Esophagus muscularis mucosa (tissue), 4 donors: ENCODE measurements at regions not wholly inside any gene's neighbourhood (a gene's known extent, or its start where the extent isn't known, plus 50 kb on each side); places are given as distances from the start of the nearest gene placed in this dataset.

ENCODE experiments used
- DNase-seq: peaks from one replicate; pipeline ENCODE4 v3.0.0-alpha.2; 2017; ENCODE audit errors: extremely low spot score
- H3K27ac ChIP-seq, 4 donors: fragments of 200-600 bp; sonication (generic); replicated peaks in 1 of 4; 1 replicate in 3 of 4; 2 replicates in 1 of 4; pipeline ENCODE4 v1.5.1; 2016 to 2019; ENCODE audit warnings: mild to moderate bottlenecking in 1 of 4
- H3K27me3 ChIP-seq, 4 donors: fragments of 200-600 bp; sonication (generic); one replicate each; pipeline versions ENCODE4 v1.5.1 to v1.6.0; 2016 to 2019
- H3K36me3 ChIP-seq, 4 donors: fragments of 200-600 bp; sonication (generic); one replicate each; pipeline ENCODE4 v1.5.1; 2016 to 2019
- H3K4me1 ChIP-seq, 4 donors: fragments of 200-600 bp; sonication (generic); one replicate each; pipeline ENCODE4 v1.5.1; 2016 to 2019
- H3K4me3 ChIP-seq, 4 donors: fragments of 200-600 bp; sonication (generic); 1 replicate in 2 of 4; 2 replicates in 2 of 4; pipeline ENCODE4 v1.5.1; 2016 to 2019; ENCODE audit warnings: mild to moderate bottlenecking in 4 of 4, moderate library complexity in 1 of 4
- H3K9me3 ChIP-seq, 4 donors: fragments of 200-600 bp; sonication (generic); 1 replicate in 3 of 4; 2 replicates in 1 of 4; pipeline ENCODE4 v1.5.1; 2016 to 2019
- CTCF ChIP-seq, 3 experiments: fragments of 200-600 bp in 2 of 3; fragments of 450-650 bp in 1 of 3; sonication (generic) in 2 of 3; IDR thresholded peaks; one replicate each; pipeline ENCODE4 v1.5.1; 2017 to 2019; ENCODE audit warnings: antibody characterized with exemption in 3 of 3, mild to moderate bottlenecking in 2 of 3, moderate library complexity in 1 of 3
- EP300 ChIP-seq: sonication (generic); formaldehyde crosslinking; IDR thresholded peaks from one replicate; pipeline ENCODE4 v1.6.1; 2017; ENCODE audit warnings: antibody characterized with exemption
- POLR2A ChIP-seq: fragments of 450-650 bp; IDR thresholded peaks from one replicate; pipeline ENCODE4 v1.6.1; 2017; ENCODE audit warnings: antibody characterized with exemption, moderate library complexity, mild to moderate bottlenecking, low read depth
- POLR2AphosphoS5 ChIP-seq, 2 donors: sonication (generic); formaldehyde crosslinking; IDR thresholded peaks; one replicate each; pipeline ENCODE4 v1.6.1; 2017; ENCODE audit warnings: antibody characterized with exemption in 2 of 2
- WGBS: methylation state at CpG from one replicate; pipeline ENCODE4 v1.1.5; 2018; 5-methylcytosine and 5-hydroxymethylcytosine counted together
- intact Hi-C: fragments of 100-400 bp; cut with DNase I; formaldehyde crosslinking; loops from one replicate; pipeline ENCODE4 v1.15.1; 2023

GRCh38 chr12:82012176-82012575, 253.0 kb upstream of the PPFIA2 start:
- Histone ChIP-seq H3K27ac (no peak overlapping the region), H3K36me3 (no peaks in the 10 kb centered on the region), H3K27me3 (no peaks in the 10 kb centered on the region), H3K9me3 (no peaks in the 10 kb centered on the region), H3K4me3 (no peak overlapping the region), H3K4me1 (no peaks in the 10 kb centered on the region)
- intact Hi-C loops = no loop called here
- no peak for DNase-seq
- TF ChIP-seq EP300 (no peak), POLR2A (no peak), POLR2AphosphoS5 (IDR thresholded peaks at IDR 0.05) (no peak), CTCF (IDR thresholded peaks at IDR 0.05) (no peak)
- 86% methylated on average over 4 of the region's 4 CpGs for WGBS

GRCh38 chr12:82009524-82009923, 250.4 kb upstream of the PPFIA2 start:
- Histone ChIP-seq H3K4me3 (no peak overlapping the region), H3K36me3 (no peaks in the 10 kb centered on the region), H3K27me3 (no peaks in the 10 kb centered on the region), H3K4me1 (no peaks in the 10 kb centered on the region), H3K27ac (no peak overlapping the region), H3K9me3 (no peaks in the 10 kb centered on the region)
- DNase-seq = no peak
- intact Hi-C loops = no loop called here
- TF ChIP-seq EP300 (no peak), POLR2AphosphoS5 (IDR thresholded peaks at IDR 0.05) (no peak)
- 74% methylated on average over 2 of the region's 2 CpGs for WGBS

- WGBS = 71% methylated on average over 1 of the region's 1 CpG
- no peak for TF ChIP-seq POLR2A
- no peak for TF ChIP-seq EP300
- no peak for TF ChIP-seq POLR2AphosphoS5 (IDR thresholded peaks at IDR 0.05)
- no peak for TF ChIP-seq CTCF (IDR thresholded peaks at IDR 0.05)
- no peak for DNase-seq
- no peaks in the 10 kb centered on the region for H3K4me1 ChIP-seq
- no peaks in the 10 kb centered on the region for H3K27me3 ChIP-seq
- H3K9me3 ChIP-seq = no peaks in the 10 kb centered on the region
- no peaks in the 10 kb centered on the region for H3K36me3 ChIP-seq
- no peak overlapping the region for H3K27ac ChIP-seq
- intact Hi-C loops = no loop called here
- H3K4me3 ChIP-seq = no peak overlapping the region
These were observed 249.1 kb upstream of the PPFIA2 start for GRCh38 chr12:82008251-82008650.

- no peak overlapping the region for H3K27ac ChIP-seq
- no peaks in the 10 kb centered on the region for H3K9me3 ChIP-seq
- no peaks in the 10 kb centered on the region for H3K27me3 ChIP-seq
- no peaks in the 10 kb centered on the region for H3K36me3 ChIP-seq
- no peak overlapping the region for H3K4me3 ChIP-seq
- peaks cover 0 to 32% (median 12%) of the 10 kb centered on the region in 4 donors for H3K4me1 ChIP-seq
- intact Hi-C loops = no loop called here
- WGBS = 57% methylated on average over 2 of the region's 2 CpGs
- TF ChIP-seq CTCF (IDR thresholded peaks at IDR 0.05) (no peak), POLR2A (no peak), POLR2AphosphoS5 (IDR thresholded peaks at IDR 0.05) (no peak), EP300 (no peak)
- no peak for DNase-seq
These were observed 239.7 kb upstream of the PPFIA2 start for GRCh38 chr12:81998761-81999378.

- Histone ChIP-seq H3K27ac (no peak overlapping the region), H3K4me3 (no peak overlapping the region), H3K27me3 (no peaks in the 10 kb centered on the region), H3K9me3 (no peaks in the 10 kb centered on the region), H3K4me1 (peaks cover 0 to 23% (median 9%) of the 10 kb centered on the region in 4 donors), H3K36me3 (no peaks in the 10 kb centered on the region)
- DNase-seq = no peak
- TF ChIP-seq POLR2A (no peak), CTCF (IDR thresholded peaks at IDR 0.05) (peak in 1 of 3 experiments; percentile 8)
- WGBS = 46% methylated on average over 2 of the region's 2 CpGs
- intact Hi-C loops = no loop called here
These were observed 233.3 kb upstream of the PPFIA2 start for GRCh38 chr12:81992461-81992860.
